Motor neuron (in vitro differentiated cells): ENCODE measurements at regions not wholly inside any gene's neighbourhood (a gene's known extent, or its start where the extent isn't known, plus 50 kb on each side); places are given as distances from the start of the nearest gene placed in this dataset.
"Not testable (repeated sequence)": the region's sequence is repeated elsewhere in the genome, so short reads cannot be mapped to it uniquely, and the experiment has no call there.

ENCODE experiments used
- ATAC-seq, 8 experiments: fragments of 200-7000 bp; cut with Tn5 transposase; replicated peaks in 6 of 8; 2 replicates each; pipeline ENCODE4 v1.8.0; 2021; ENCODE audit warnings: mild to moderate bottlenecking in 8 of 8, moderate library complexity in 8 of 8
- H3K27ac ChIP-seq, 2 donors: fragments of 250-450 bp; sonication (Bioruptor Pico); 2 replicates each; pipeline ENCODE4 v1.9.0; 2021; ENCODE audit warnings: antibody characterized with exemption in 2 of 2, mild to moderate bottlenecking in 2 of 2, moderate library complexity in 1 of 2
- H3K4me1 ChIP-seq, 2 donors: fragments of 250-450 bp; sonication (Bioruptor Pico); replicated peaks in 1 of 2; 2 replicates each; pipeline ENCODE4 v1.6.1; 2021; ENCODE audit warnings: antibody characterized with exemption in 2 of 2, mild to moderate bottlenecking in 2 of 2, moderate library complexity in 1 of 2
- H3K4me3 ChIP-seq, 5 donors: fragments of 250-450 bp; sonication (Bioruptor Pico); 2 replicates each; pipeline ENCODE4 v1.9.0; 2021; ENCODE audit warnings: antibody characterized with exemption in 5 of 5, mild to moderate bottlenecking in 5 of 5, moderate library complexity in 4 of 5
- WGBS, 10 experiments: fragments of 450-650 bp; shearing (Covaris generic); methylation state at CpG; one replicate each; pipeline ENCODE4 v1.0.0; 2022; 5-methylcytosine and 5-hydroxymethylcytosine counted together
- in situ Hi-C, 9 experiments: fragments of 400-800 bp; cut with MboI; loops; one replicate each; pipeline ENCODE4 v1.15.0; 2021; ENCODE audit warnings: low sequenced_read_pairs in 9 of 9, low pct_unique_long_range_greater_than_20kb in 2 of 9; ENCODE audit not compliant: unreplicated experiment in 9 of 9

GRCh38 chr12:25615119-25615518 lies 62.0 kb upstream of the LMNTD1 start:
- H3K4me3 ChIP-seq: no peak overlapping the region
- peak overlapping the region; percentile 35 to 67 for H3K27ac ChIP-seq
- 29 to 100% (median 85%) methylated on average over 1 to 3 of the region's 3 CpGs; no CpG with 5 or more reads in 3 of the 10 experiments for WGBS, 10 experiments
- peaks cover 4 to 7% of the 10 kb centered on the region in 2 donors for H3K4me1 ChIP-seq
- in situ Hi-C loops: no loop called here
- ATAC-seq: peak; percentile 64 to 99 (median 98)

- Histone ChIP-seq H3K4me3 (no peak overlapping the region), H3K4me1 (peaks cover 4 to 7% of the 10 kb centered on the region in 2 donors), H3K27ac (no peak overlapping the region)
- WGBS, 10 experiments: 83 to 100% (median 100%) methylated on average over 1 of the region's 1 CpG; no CpG with 5 or more reads in 1 of the 10 experiments
- in situ Hi-C loops: no loop called here
- ATAC-seq: no peak
Observed at GRCh38 chr12:25616286-25616685, 63.2 kb upstream of the LMNTD1 start.

GRCh38 chr12:25617991-25618390 lies 64.9 kb upstream of the LMNTD1 start:
- H3K4me1 ChIP-seq: peaks cover 4 to 7% of the 10 kb centered on the region in 2 donors
- no peak overlapping the region for H3K4me3 ChIP-seq
- 14 to 100% (median 80%) methylated on average over 1 of the region's 1 CpG; no CpG with 5 or more reads in 3 of the 10 experiments for WGBS, 10 experiments
- ATAC-seq: peak in 3 of 8 experiments; percentile 20 to 50 (median 47)
- no peak overlapping the region for H3K27ac ChIP-seq
- in situ Hi-C loops: no loop called here

GRCh38 chr12:25623816-25624215 lies 70.7 kb upstream of the LMNTD1 start:
- in situ Hi-C loops: no loop called here

GRCh38 chr12:25625146-25625545 lies 72.1 kb upstream of the LMNTD1 start:
- Histone ChIP-seq H3K27ac (no peak overlapping the region), H3K4me1 (no peaks in the 10 kb centered on the region), H3K4me3 (no peak overlapping the region)
- in situ Hi-C loops: no loop called here
- ATAC-seq: no peak
- WGBS, 10 experiments: 20 to 77% (median 70%) methylated on average over 1 to 2 of the region's 2 CpGs; no CpG with 5 or more reads in 4 of the 10 experiments

More at GRCh38 chr12:25623816-25624215, 70.7 kb upstream of the LMNTD1 start:
- H3K4me3 ChIP-seq: no peak overlapping the region
- H3K4me1 ChIP-seq: no peaks in the 10 kb centered on the region
- no peak overlapping the region for H3K27ac ChIP-seq
- WGBS, 10 experiments: 86 to 100% (median 100%) methylated on average over 1 of the region's 1 CpG; no CpG with 5 or more reads in 6 of the 10 experiments
- no peak for ATAC-seq

- H3K4me3 ChIP-seq: no peak overlapping the region
- ATAC-seq: no peak
- 0 to 95% (median 83%) methylated on average over 1 to 3 of the region's 3 CpGs; no CpG with 5 or more reads in 1 of the 10 experiments for WGBS, 10 experiments
- in situ Hi-C loops: no loop called here
- H3K4me1 ChIP-seq: no peaks in the 10 kb centered on the region
- H3K27ac ChIP-seq: no peak overlapping the region
Observed at GRCh38 chr12:25629341-25629740, 76.3 kb upstream of the LMNTD1 start.

GRCh38 chr12:25630735-25631515 lies 77.8 kb upstream of the LMNTD1 start:
- H3K4me3 ChIP-seq, in situ Hi-C loops, ATAC-seq, H3K4me1 ChIP-seq, H3K27ac ChIP-seq: not testable (repeated sequence)
- WGBS, 10 experiments: 60 to 100% (median 77%) methylated on average over 1 to 7 of the region's 11 CpGs; no CpG with 5 or more reads in 2 of the 10 experiments

- WGBS, 10 experiments: 71 to 100% (median 85%) methylated on average over 1 of the region's 1 CpG; no CpG with 5 or more reads in 4 of the 10 experiments
- ATAC-seq, H3K27ac ChIP-seq, H3K4me3 ChIP-seq, H3K4me1 ChIP-seq, in situ Hi-C loops: not testable (repeated sequence)
Observed at GRCh38 chr12:25633149-25633548, 80.1 kb upstream of the LMNTD1 start.

DNA sequence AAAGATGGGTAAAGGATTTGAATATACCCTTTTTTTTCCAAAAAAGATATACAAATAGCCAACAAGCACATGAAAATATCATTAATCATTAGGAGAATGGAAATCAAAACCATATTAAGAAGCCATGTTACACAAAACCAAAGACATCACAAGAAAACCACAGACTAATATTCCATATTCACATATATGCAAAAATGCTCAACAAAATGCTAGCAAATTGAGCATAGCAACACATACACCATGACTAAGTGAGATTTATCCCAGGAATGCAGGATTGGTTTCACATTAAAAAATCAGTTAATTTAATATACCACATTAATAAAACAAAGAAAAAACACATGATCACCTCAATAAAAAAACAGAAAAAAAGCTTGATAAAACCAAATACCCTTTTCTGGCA lies 84.7 kb upstream of the LMNTD1 start:
- Histone ChIP-seq H3K4me3 (no peak overlapping the region), H3K27ac (no peak overlapping the region), H3K4me1 (no peaks in the 10 kb centered on the region)
- peak in 2 of 8 experiments; percentile 83 to 98 for ATAC-seq
- in situ Hi-C loops: no loop called here

GRCh38 chr12:25639406-25639805 lies 86.3 kb upstream of the LMNTD1 start:
- 66 to 100% (median 89%) methylated on average over 3 to 5 of the region's 5 CpGs for WGBS, 10 experiments
- no peak overlapping the region for H3K27ac ChIP-seq
- in situ Hi-C loops: no loop called here
- H3K4me1 ChIP-seq: no peaks in the 10 kb centered on the region
- ATAC-seq: no peak
- no peak overlapping the region for H3K4me3 ChIP-seq

- peak in 1 of 8 experiments; percentile 3 for ATAC-seq
- no peaks in the 10 kb centered on the region for H3K4me1 ChIP-seq
- in situ Hi-C loops: no loop called here
- H3K4me3 ChIP-seq: no peak overlapping the region
- no peak overlapping the region for H3K27ac ChIP-seq
- 44 to 100% (median 86%) methylated on average over 1 to 3 of the region's 3 CpGs for WGBS, 10 experiments
Observed at GRCh38 chr12:25644979-25645378, 91.9 kb upstream of the LMNTD1 start.

DNA sequence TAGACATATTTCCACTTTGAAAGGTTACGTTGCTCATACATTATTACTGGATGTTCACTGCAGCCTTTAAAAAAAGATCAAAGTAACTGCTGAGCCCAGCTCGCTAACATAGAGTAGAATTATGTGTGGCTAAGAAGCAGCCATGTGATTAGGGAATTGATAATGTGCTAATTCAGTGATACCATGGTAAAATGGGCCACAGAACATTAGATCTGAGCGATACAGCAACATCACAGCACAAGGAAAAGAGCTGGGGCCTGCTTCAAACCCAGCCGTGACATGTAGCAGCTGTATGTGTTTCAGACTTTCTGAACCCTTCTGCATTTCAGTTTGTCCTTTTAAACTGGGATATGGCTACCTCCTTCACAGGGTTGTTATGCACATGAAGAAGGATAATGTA lies 92.3 kb upstream of the LMNTD1 start:
- ATAC-seq: peak in 1 of 8 experiments; percentile 32
- no peak overlapping the region for H3K4me3 ChIP-seq
- no peaks in the 10 kb centered on the region for H3K4me1 ChIP-seq
- no peak overlapping the region for H3K27ac ChIP-seq
- WGBS, 10 experiments: 75 to 100% (median 88%) methylated on average over 1 to 3 of the region's 4 CpGs; no CpG with 5 or more reads in 3 of the 10 experiments
- in situ Hi-C loops: no loop called here

- 57 to 100% (median 83%) methylated on average over 1 of the region's 1 CpG; no CpG with 5 or more reads in 5 of the 10 experiments for WGBS, 10 experiments
- no peak overlapping the region for H3K4me3 ChIP-seq
- in situ Hi-C loops: no loop called here
- H3K4me1 ChIP-seq: peaks cover 0 to 6% of the 10 kb centered on the region in 2 donors
- H3K27ac ChIP-seq: no peak overlapping the region
- ATAC-seq: peak in 2 of 8 experiments; percentile 35 to 38
Observed at GRCh38 chr12:25651931-25652330, 98.8 kb upstream of the LMNTD1 start.
